ENCODE measurements at regions not wholly inside any gene's neighbourhood (a gene's known extent, or its start where the extent isn't known, plus 50 kb on each side); places are given as distances from the start of the nearest gene placed in this dataset.

- peaks cover 15% of the 10 kb centered on the region for H3K9me3 Mint-ChIP-seq
- H3K36me3 Mint-ChIP-seq (ENCODE audit: low read depth), result no peaks in the 10 kb centered on the region
- no peak for TF ChIP-seq CTCF (IDR thresholded peaks at IDR 0.05; ENCODE audit: unreplicated experiment in 3 of 3)
- peaks cover 6% of the 10 kb centered on the region for H3K4me1 Mint-ChIP-seq
- H3K27me3 Mint-ChIP-seq (ENCODE audit: low read depth), result peaks cover 15% of the 10 kb centered on the region
- no peak overlapping the region for H3K4me3 Mint-ChIP-seq
- H3K27ac Mint-ChIP-seq, result no peak overlapping the region
Observed at GRCh38 chr6:1153696-1154245, 158.1 kb upstream of the FOXQ1 start.

- no peak for TF ChIP-seq CTCF (IDR thresholded peaks at IDR 0.05; ENCODE audit: unreplicated experiment in 3 of 3)
- peaks cover 4% of the 10 kb centered on the region for H3K4me1 Mint-ChIP-seq
- H3K36me3 Mint-ChIP-seq (ENCODE audit: low read depth), result no peaks in the 10 kb centered on the region
- H3K9me3 Mint-ChIP-seq, result no peaks in the 10 kb centered on the region
- peaks cover 23% of the 10 kb centered on the region for H3K27me3 Mint-ChIP-seq (ENCODE audit: low read depth)
- no peak overlapping the region for H3K4me3 Mint-ChIP-seq
- H3K27ac Mint-ChIP-seq, result no peak overlapping the region
Observed at GRCh38 chr6:1146500-1146899, 165.4 kb upstream of the FOXQ1 start.

- no peak overlapping the region for H3K27ac Mint-ChIP-seq
- H3K27me3 Mint-ChIP-seq (ENCODE audit: low read depth), result peaks cover 26% of the 10 kb centered on the region
Observed at GRCh38 chr6:1145768-1146218, 166.1 kb upstream of the FOXQ1 start.

GRCh38 chr6:1144842-1145767 lies 166.8 kb upstream of the FOXQ1 start:
- H3K9me3 Mint-ChIP-seq, result no peaks in the 10 kb centered on the region
- H3K4me1 Mint-ChIP-seq, result peaks cover 4% of the 10 kb centered on the region
- H3K36me3 Mint-ChIP-seq (ENCODE audit: low read depth), result no peaks in the 10 kb centered on the region
- H3K27me3 Mint-ChIP-seq (ENCODE audit: low read depth), result peaks cover 28% of the 10 kb centered on the region
- TF ChIP-seq CTCF (IDR thresholded peaks at IDR 0.05; ENCODE audit: unreplicated experiment in 3 of 3), result no peak
- no peak overlapping the region for H3K27ac Mint-ChIP-seq
- H3K4me3 Mint-ChIP-seq, result no peak overlapping the region

More at GRCh38 chr6:1145768-1146218, 166.1 kb upstream of the FOXQ1 start:
- Mint-ChIP-seq H3K4me3 (no peak overlapping the region), H3K36me3 (ENCODE audit: low read depth) (no peaks in the 10 kb centered on the region), H3K9me3 (no peaks in the 10 kb centered on the region), H3K4me1 (peaks cover 4% of the 10 kb centered on the region)
- no peak for TF ChIP-seq CTCF (IDR thresholded peaks at IDR 0.05; ENCODE audit: unreplicated experiment in 3 of 3)

- Mint-ChIP-seq H3K4me1 (peaks cover 4% of the 10 kb centered on the region), H3K27me3 (ENCODE audit: low read depth) (peaks cover 28% of the 10 kb centered on the region), H3K9me3 (peaks cover 5% of the 10 kb centered on the region), H3K4me3 (no peak overlapping the region), H3K36me3 (ENCODE audit: low read depth) (no peaks in the 10 kb centered on the region), H3K27ac (no peak overlapping the region)
- TF ChIP-seq CTCF (IDR thresholded peaks at IDR 0.05; ENCODE audit: unreplicated experiment in 3 of 3), result no peak
Observed at GRCh38 chr6:1143655-1144054, 168.2 kb upstream of the FOXQ1 start.

Measured in nephron (organoid).